Activated CD8-positive, alpha-beta memory T cell treated with anti-CD3 and anti-CD28 coated beads, Interleukin-2, amount 50 U/mL, for 48 hours (primary cell): ENCODE measurements at regions not wholly inside any gene's neighbourhood (a gene's known extent, or its start where the extent isn't known, plus 50 kb on each side); places are given as distances from the start of the nearest gene placed in this dataset.

Experiments used
- DNase-seq: peaks from one replicate; pipeline ENCODE4 v3.0.0-alpha.2; 2020

DNA sequence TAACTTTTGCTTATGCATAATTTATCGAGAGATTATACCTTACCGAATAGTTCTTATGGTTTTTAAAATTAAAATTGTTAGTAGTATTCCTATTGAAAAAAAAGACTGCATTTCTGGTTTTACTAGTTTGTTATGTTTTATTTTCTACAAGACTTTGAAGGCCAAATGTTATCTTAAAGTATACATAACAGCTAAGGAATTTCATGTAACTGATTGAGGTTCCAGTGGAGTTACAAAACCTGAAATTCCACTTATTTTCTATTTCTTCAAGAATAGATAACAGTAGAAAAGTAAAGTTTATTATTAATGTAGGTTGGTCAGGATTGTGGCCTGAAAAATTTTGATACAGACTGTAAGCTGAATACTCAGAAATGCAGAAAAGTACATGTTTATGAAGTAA is 1216.0 kb upstream of the PCDH20 start:
- no peak for DNase-seq

GRCh38 chr13:62631124-62631523 is 1215.5 kb upstream of the PCDH20 start:
- DNase-seq: no peak

- DNase-seq: no peak
Measured at GRCh38 chr13:62629618-62630017, 1214.0 kb upstream of the PCDH20 start.

DNA sequence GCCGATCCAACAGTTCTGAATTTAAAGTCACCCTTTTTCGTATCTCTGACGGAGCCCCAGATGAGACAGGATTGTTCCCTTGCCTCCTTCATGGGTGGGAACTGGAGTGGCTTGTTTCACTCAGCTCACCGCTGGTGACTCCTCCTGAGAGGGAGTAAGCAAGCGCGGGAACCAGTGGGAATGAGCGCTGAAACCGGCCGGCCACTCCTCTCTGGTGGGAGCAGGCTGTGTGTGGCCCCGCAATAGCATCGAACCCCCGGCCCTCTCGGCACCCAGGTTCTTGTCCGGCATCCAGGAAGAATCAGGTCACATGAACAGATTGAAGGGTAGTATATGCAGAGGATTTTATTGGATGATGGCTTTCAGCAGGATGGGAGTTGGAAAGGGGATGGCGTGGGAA is 1211.6 kb upstream of the PCDH20 start:
- no peak for DNase-seq

DNA sequence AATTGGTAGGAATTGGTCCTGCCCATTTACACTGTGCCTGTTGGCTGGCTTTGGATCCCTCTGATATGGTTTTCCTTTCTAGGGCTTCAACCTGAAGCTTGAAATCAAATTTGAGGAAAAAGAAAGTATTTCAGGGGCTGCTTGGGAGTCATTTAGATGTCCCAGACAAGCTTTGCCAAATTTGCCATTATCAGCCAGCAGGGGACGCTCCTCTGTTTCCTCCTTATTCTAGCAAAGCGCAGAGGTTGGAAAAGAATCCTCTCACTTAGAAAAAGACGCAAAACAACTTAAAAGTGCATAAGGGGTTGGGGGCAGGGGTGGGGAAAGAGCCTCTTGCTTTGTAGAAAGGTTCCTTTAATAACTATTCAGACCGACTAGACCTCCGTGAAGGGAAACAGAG is 1211.1 kb upstream of the PCDH20 start:
- no peak for DNase-seq

GRCh38 chr13:62625214-62625881 is 1209.7 kb upstream of the PCDH20 start:
- no peak for DNase-seq

DNA sequence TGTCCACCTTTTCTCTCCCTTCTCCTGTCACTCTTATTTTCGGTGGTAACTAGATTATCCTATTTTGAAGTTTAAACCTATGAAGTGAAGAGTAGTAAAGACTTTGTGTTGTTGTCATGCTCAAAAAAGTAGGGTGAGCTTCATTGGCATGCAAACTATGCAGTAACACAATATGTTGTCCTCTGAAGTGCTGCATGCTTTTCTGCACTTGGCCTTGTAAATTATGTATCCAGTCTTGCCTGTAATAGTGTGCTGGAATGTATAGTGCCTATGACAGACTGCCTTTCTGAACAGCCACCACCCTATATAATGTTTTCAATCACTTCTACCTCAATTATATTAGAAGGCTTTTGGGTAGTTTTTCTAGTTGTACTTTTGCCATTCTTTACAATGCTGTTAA is 1198.2 kb upstream of the PCDH20 start:
- DNase-seq: no peak

DNA sequence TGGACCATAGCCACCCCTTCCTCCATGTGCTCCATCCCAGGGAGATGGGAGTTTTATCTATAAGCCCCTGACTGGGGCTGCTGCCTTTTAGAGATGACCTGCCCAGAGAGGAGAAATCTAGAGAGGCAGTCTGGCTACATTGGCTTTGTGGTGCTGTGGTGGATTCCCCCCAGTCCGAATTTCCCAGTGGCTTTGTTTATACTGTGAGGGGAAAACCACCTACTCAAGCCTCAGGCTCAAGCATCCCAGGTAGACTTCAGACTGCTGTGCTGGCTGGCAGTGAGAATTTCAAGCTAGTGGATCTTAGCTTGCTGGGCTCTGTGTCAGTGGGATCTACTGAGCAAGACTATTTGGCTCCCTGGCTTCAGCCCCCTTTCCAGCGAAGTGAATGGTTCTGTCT is 1195.7 kb upstream of the PCDH20 start:
- no peak for DNase-seq

DNA sequence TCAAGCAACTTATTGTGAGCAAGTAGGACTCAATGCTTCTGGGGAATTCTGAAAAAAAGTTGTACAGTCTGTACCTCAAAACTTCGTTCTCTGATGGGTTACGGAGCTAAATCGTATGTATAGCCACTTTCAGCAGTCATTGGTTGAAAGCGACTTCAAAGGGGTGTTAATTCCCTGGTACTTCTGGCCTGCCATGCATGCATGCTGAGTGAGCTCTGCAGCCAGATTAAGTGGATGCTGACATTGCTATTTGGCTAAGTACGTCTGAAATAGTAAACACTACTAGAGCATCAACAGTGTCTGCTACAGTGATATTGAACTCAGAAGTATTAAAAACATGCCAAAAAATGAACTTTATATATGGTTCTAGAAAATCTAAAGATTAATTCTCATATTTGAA is 1183.1 kb upstream of the PCDH20 start:
- no peak for DNase-seq

DNA sequence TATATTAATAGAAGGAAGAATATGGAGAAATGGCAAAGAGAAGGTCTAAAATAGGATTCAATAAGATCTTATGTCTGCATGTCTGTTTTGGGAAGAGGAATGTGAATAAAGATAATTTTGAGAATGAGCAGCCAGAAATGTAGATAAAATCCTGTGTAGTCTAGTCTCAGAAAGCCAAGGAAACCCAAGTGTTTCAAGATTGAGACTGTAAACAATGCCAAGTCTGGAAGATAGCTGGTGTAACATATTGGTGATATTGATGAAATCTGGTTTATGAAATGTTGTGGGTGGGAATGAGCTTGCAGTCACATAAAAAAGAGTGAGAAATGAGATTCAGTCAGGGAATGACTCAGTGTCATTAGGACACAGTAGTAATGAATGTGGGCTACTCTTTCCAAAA is 1180.3 kb upstream of the PCDH20 start:
- no peak for DNase-seq

GRCh38 chr13:62593804-62594203 is 1178.2 kb upstream of the PCDH20 start:
- no peak for DNase-seq

DNA sequence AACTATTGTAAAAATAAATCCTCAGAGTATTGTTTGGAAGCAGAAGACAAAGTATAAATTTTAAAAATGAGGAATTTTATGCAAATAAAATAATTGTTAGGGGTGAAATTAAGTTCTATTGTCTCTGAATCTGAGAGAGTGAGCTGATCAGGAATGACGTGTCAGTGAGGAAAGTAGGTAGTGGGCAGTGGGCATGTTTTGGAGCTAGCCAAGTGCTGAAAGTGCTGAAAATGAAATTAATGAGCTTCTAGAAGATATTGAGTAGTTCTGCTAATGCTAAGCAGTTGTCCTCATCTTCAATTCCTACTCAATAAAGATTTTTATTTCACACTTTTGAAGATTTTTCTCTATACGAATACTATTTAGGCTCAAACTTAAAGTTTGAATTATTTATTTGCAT is 1167.8 kb upstream of the PCDH20 start:
- no peak for DNase-seq

GRCh38 chr13:62578402-62578801 is 1162.8 kb upstream of the PCDH20 start:
- no peak for DNase-seq

DNA sequence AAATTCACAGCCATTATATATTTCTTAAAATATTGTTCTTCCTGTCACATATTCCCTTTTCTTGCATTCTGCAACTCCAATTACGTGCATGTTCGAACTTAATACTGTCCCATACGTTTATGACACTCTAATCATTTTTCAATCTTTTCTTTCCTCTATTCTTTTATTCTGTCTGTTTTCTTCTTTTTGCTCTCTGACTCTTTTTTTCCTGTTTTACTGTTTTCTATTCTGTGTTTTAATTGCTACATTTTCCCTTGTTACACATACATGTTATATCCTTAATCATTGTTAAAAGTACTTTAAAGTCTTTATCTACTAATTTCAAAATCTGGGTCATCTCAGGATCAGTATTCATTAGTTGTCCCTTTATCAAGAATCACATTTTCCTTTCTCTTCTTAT is 1149.1 kb upstream of the PCDH20 start:
- no peak for DNase-seq

DNA sequence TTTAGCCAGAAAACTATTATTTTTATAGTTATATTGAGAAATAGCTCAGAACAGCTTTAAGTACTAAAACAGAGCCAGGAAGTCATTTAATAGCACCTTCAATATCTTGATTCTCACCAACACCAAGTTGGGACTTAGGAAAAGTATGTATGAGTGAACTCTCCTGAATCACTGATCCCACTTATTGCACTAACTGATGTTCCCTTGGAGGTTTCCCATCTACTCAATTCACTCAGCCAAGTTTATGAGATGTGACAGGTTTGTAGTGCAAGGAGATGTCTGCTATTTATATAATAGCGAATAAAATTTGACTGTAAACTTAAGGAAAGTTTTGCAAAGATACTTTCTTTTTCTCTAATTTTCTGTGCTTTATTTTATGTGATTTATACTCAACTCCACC is 1147.6 kb upstream of the PCDH20 start:
- DNase-seq: no peak

GRCh38 chr13:62556978-62557377 is 1141.3 kb upstream of the PCDH20 start:
- DNase-seq: no peak

GRCh38 chr13:62551588-62551987 is 1135.9 kb upstream of the PCDH20 start:
- DNase-seq: no peak

DNA sequence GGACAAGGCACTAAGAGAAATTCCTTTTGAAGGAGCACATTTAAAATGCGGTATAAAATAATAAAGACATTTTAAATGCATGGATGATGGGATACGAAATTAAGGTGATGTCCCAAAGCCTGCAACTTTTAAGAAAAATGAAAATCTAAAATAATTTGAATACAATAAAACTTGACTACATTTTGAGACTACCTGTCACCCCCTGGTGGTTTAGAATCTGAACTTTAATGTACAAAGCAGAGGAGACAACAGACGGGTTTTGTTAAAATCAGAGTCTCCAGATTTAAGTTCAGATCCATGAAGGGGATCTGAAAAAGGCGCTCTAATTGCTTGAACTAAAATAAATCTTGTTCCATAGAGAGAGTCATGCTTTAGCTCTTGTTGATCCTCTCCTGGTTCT is 1129.3 kb upstream of the PCDH20 start:
- DNase-seq: no peak

GRCh38 chr13:62537593-62537992 is 1121.9 kb upstream of the PCDH20 start:
- no peak for DNase-seq

DNA sequence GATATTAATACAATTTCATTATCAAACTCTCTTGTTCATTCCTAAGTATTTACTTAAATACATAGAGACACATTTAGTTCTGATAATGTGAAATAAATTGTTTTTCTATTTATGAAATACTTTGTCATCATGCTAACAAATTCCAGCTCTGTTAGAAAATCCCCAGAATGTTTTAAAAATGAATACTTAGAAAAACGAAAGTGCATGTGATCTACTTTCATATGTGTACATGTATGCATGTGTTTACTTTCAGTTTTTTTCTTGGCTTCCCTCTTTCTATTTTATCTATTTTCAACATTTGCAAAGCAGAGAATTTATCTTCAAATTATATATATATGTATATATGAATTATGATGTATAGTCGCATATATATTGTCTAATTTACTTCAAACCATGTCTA is 1110.0 kb upstream of the PCDH20 start:
- no peak for DNase-seq

GRCh38 chr13:62524498-62524897 is 1108.8 kb upstream of the PCDH20 start:
- DNase-seq: no peak

DNA sequence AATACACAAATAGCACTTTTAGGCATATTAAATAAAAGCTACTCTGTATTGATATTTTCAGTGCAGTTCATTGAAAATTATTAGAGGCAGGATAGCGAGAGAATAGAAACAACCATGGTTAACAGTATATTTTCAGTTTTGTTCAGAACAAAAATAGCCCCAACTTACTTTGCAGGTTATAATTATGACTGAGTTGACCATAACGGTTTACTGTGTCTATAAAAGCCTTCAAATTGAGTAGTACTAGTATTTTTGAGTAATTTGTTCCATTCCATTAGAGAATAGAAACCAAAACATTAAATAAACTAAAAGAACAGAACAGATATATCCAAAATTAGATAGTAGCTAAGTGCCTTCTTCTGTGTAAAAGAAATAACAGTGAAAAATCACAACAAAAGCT is 1108.4 kb upstream of the PCDH20 start:
- no peak for DNase-seq

DNA sequence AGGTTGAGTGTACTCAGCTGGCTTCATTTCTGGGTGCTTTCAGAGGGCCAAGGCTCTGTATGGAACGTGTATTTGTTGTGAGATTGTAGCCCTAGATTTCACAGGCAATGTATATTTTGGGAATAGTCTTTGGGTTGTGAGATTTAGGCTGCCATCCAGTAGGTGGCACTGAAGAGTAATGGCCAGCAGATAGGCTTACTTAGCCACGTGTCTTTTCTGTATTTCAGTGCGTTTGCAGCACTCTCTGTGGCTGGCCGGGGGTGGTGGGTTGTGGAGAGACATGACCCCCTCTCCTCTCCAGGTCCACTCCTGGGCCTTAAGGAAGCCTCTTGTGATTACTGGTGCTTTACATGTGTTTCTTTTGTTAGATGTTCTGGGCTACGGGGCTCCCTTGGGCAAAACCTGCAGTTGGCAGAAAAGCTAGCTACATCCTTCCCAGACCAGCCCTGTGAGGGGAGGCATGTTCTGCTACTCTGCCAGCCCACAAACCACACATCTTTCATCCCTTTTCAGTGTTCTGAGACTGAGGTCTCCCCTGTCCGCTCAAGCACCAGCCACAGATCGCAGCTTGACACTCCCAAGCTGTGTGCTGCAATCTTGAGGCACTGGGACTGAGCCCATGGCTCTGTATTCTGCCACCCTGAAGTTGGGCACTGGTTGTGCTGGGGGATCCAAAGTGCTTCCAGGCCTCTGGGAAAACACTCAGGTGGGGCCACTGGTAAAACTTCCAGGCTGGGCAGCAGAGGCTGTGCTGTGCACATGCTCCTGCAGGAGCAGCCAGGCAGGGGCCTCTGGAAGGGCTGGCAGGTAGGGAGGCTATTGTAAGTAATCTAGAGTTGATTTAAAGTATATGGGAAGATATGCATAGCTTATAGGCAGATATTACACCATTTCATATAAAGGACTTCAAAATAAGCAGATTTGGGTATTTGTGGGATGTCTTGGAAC is 1096.8 kb upstream of the PCDH20 start:
- no peak for DNase-seq

GRCh38 chr13:62510906-62511655 is 1095.4 kb upstream of the PCDH20 start:
- DNase-seq: no peak
